ENCODE measurements at regions not wholly inside any gene's neighbourhood (a gene's known extent, or its start where the extent isn't known, plus 50 kb on each side); places are given as distances from the start of the nearest gene placed in this dataset.

GRCh38 chr18:64882896-64883295 lies 734.0 kb upstream of the LINC00305 start:
- ATAC-seq (no peak), DNase-seq (no peak)
- Histone ChIP-seq H3K36me3 (replicated peaks in 1 of 2; ENCODE audit: insufficient read depth in 1 of 2, low read depth in 2 of 2) (no peaks in the 10 kb centered on the region), H3K27me3 (no peaks in the 10 kb centered on the region), H3K4me1 (no peaks in the 10 kb centered on the region), H3K9me3 (no peaks in the 10 kb centered on the region), H3K4me3 (no peak overlapping the region), H3K27ac (no peak overlapping the region)
- intact Hi-C loops (cut with DNase I), result no loop called here
- WGBS, 2 donors, result 44 to 47% methylated on average over 3 of the region's 3 CpGs
- no peak for TF ChIP-seq POLR2A (IDR thresholded peaks at IDR 0.05)
- TF ChIP-seq CTCF (IDR thresholded peaks at IDR 0.05), result no peak

- WGBS, 2 donors, result 76 to 77% methylated on average over 4 of the region's 4 CpGs
- no peaks in the 10 kb centered on the region for H3K36me3 ChIP-seq (replicated peaks in 1 of 2; ENCODE audit: insufficient read depth in 1 of 2, low read depth in 2 of 2)
- no peaks in the 10 kb centered on the region for H3K9me3 ChIP-seq
- intact Hi-C loops (cut with DNase I), result no loop called here
- TF ChIP-seq CTCF (IDR thresholded peaks at IDR 0.05) (no peak), POLR2A (IDR thresholded peaks at IDR 0.05) (no peak)
- ATAC-seq, result no peak
- no peaks in the 10 kb centered on the region for H3K27me3 ChIP-seq
- DNase-seq, result no peak
- H3K4me1 ChIP-seq, result no peaks in the 10 kb centered on the region
- no peak overlapping the region for H3K4me3 ChIP-seq
- no peak overlapping the region for H3K27ac ChIP-seq
Measured at GRCh38 chr18:64876833-64877232, 727.9 kb upstream of the LINC00305 start.

GRCh38 chr18:64872710-64873458 lies 724.0 kb upstream of the LINC00305 start:
- no peaks in the 10 kb centered on the region for H3K4me1 ChIP-seq
- no peak overlapping the region for H3K27ac ChIP-seq
- intact Hi-C loops (cut with DNase I), result no loop called here
- DNase-seq, result no peak
- ATAC-seq, result no peak
- H3K4me3 ChIP-seq, result no peak overlapping the region
- TF ChIP-seq POLR2A (IDR thresholded peaks at IDR 0.05) (no peak), CTCF (IDR thresholded peaks at IDR 0.05) (no peak)
- H3K27me3 ChIP-seq, result no peaks in the 10 kb centered on the region
- WGBS, 2 donors, result 73 to 78% methylated on average over 3 of the region's 3 CpGs
- H3K36me3 ChIP-seq (replicated peaks in 1 of 2; ENCODE audit: insufficient read depth in 1 of 2, low read depth in 2 of 2), result no peaks in the 10 kb centered on the region
- no peaks in the 10 kb centered on the region for H3K9me3 ChIP-seq

GRCh38 chr18:64854112-64854511 lies 705.2 kb upstream of the LINC00305 start:
- H3K27ac ChIP-seq, result no peak overlapping the region
- 93 to 100% methylated on average over 1 of the region's 1 CpG for WGBS, 2 donors
- ATAC-seq (no peak), DNase-seq (no peak)
- no peaks in the 10 kb centered on the region for H3K36me3 ChIP-seq (replicated peaks in 1 of 2; ENCODE audit: insufficient read depth in 1 of 2, low read depth in 2 of 2)
- no peak overlapping the region for H3K4me3 ChIP-seq
- H3K27me3 ChIP-seq, result no peaks in the 10 kb centered on the region
- no peaks in the 10 kb centered on the region for H3K4me1 ChIP-seq
- H3K9me3 ChIP-seq, result no peaks in the 10 kb centered on the region
- TF ChIP-seq CTCF (IDR thresholded peaks at IDR 0.05) (no peak), POLR2A (IDR thresholded peaks at IDR 0.05) (no peak)
- intact Hi-C loops (cut with DNase I), result no loop called here

GRCh38 chr18:64852281-64852680 lies 703.4 kb upstream of the LINC00305 start:
- H3K36me3 ChIP-seq (replicated peaks in 1 of 2; ENCODE audit: insufficient read depth in 1 of 2, low read depth in 2 of 2), result no peaks in the 10 kb centered on the region
- DNase-seq, result no peak
- H3K27me3 ChIP-seq, result no peaks in the 10 kb centered on the region
- intact Hi-C loops (cut with DNase I), result no loop called here
- no peak overlapping the region for H3K4me3 ChIP-seq
- no peak overlapping the region for H3K27ac ChIP-seq
- H3K4me1 ChIP-seq, result no peaks in the 10 kb centered on the region
- TF ChIP-seq CTCF (IDR thresholded peaks at IDR 0.05) (no peak), POLR2A (IDR thresholded peaks at IDR 0.05) (no peak)
- 34 to 61% methylated on average over 5 of the region's 5 CpGs for WGBS, 2 donors
- no peak for ATAC-seq
- no peaks in the 10 kb centered on the region for H3K9me3 ChIP-seq

Data from body of pancreas (tissue), 4 donors.